GM04503 (cell line): ENCODE measurements at regions not wholly inside any gene's neighbourhood (a gene's known extent, or its start where the extent isn't known, plus 50 kb on each side); places are given as distances from the start of the nearest gene placed in this dataset.
"Not testable (repeated sequence)": the region's sequence is repeated elsewhere in the genome, so short reads cannot be mapped to it uniquely, and the experiment has no call there.

Experiments
- DNase-seq: peaks from one replicate; pipeline ENCODE4 v3.0.0-alpha.2; 2012; ENCODE audit warnings: low read depth

GRCh38 chr2:14074691-14075090 lies 557.8 kb upstream of the LRATD1 start:
- DNase-seq = no peak

- DNase-seq = no peak
Observed at GRCh38 chr2:14079576-14079975, 552.9 kb upstream of the LRATD1 start.

GRCh38 chr2:14081521-14081920 lies 551.0 kb upstream of the LRATD1 start:
- no peak for DNase-seq

- no peak for DNase-seq
Observed at GRCh38 chr2:14082640-14083039, 549.9 kb upstream of the LRATD1 start.

- DNase-seq = no peak
Observed at GRCh38 chr2:14094592-14094991, 537.9 kb upstream of the LRATD1 start.

GRCh38 chr2:14099101-14099500 lies 533.4 kb upstream of the LRATD1 start:
- DNase-seq = not testable (repeated sequence)

GRCh38 chr2:14114275-14114674 lies 518.2 kb upstream of the LRATD1 start:
- DNase-seq = no peak

GRCh38 chr2:14120376-14120775 lies 512.1 kb upstream of the LRATD1 start:
- no peak for DNase-seq

- DNase-seq = no peak
Observed at GRCh38 chr2:14123436-14124103, 508.9 kb upstream of the LRATD1 start.

GRCh38 chr2:14125624-14126293 lies 506.8 kb upstream of the LRATD1 start:
- DNase-seq = no peak

- no peak for DNase-seq
Observed at GRCh38 chr2:14126846-14127245, 505.7 kb upstream of the LRATD1 start.

GRCh38 chr2:14127765-14128164 lies 504.8 kb upstream of the LRATD1 start:
- no peak for DNase-seq

GRCh38 chr2:14132386-14132785 lies 500.1 kb upstream of the LRATD1 start:
- no peak for DNase-seq

- no peak for DNase-seq
Observed at GRCh38 chr2:14134771-14135170, 497.7 kb upstream of the LRATD1 start.

GRCh38 chr2:14136030-14136429 lies 496.5 kb upstream of the LRATD1 start:
- no peak for DNase-seq

GRCh38 chr2:14137643-14138042 lies 494.9 kb upstream of the LRATD1 start:
- no peak for DNase-seq

GRCh38 chr2:14140009-14140550 lies 492.4 kb upstream of the LRATD1 start:
- no peak for DNase-seq

GRCh38 chr2:14143435-14143834 lies 489.1 kb upstream of the LRATD1 start:
- no peak for DNase-seq

GRCh38 chr2:14148216-14148615 lies 484.3 kb upstream of the LRATD1 start:
- no peak for DNase-seq

GRCh38 chr2:14157816-14158215 lies 474.7 kb upstream of the LRATD1 start:
- no peak for DNase-seq

- DNase-seq = no peak
Observed at GRCh38 chr2:14180333-14180732, 452.2 kb upstream of the LRATD1 start.

- no peak for DNase-seq
Observed at GRCh38 chr2:14182227-14182946, 450.1 kb upstream of the LRATD1 start.

GRCh38 chr2:14185906-14186305 lies 446.6 kb upstream of the LRATD1 start:
- DNase-seq = no peak
